HCT116 (cell line): ENCODE measurements at regions not wholly inside any gene's neighbourhood (a gene's known extent, or its start where the extent isn't known, plus 50 kb on each side); places are given as distances from the start of the nearest gene placed in this dataset.

ENCODE experiments used
- ATF3 ChIP-seq: IDR thresholded peaks from 2 replicates; pipeline ENCODE4 v1.6.1; 2012
- CTCF ChIP-seq, 3 experiments: fragments of 200-600 bp in 1 of 3; sonication (generic) in 1 of 3; IDR thresholded peaks in 2 of 3; conservative IDR thresholded peaks in 1 of 3; 2 replicates each; pipeline ENCODE4 v1.5.1; 2012 to 2017; ENCODE audit warnings: low read depth in 2 of 3, low read length in 2 of 3, antibody characterized with exemption in 1 of 3, borderline replicate concordance in 1 of 3, control low read depth in 1 of 3, mild to moderate bottlenecking in 1 of 3, mixed read lengths in 1 of 3, mixed run types in 1 of 3, moderate library complexity in 1 of 3; ENCODE audit not compliant: insufficient read depth in 1 of 3
- EZH2phosphoT487 ChIP-seq: fragments of 200-600 bp; IDR thresholded peaks from 2 replicates; pipeline ENCODE4 v1.6.1; 2018; ENCODE audit warnings: antibody characterized with exemption, borderline replicate concordance
- POLR2A ChIP-seq: IDR thresholded peaks from 2 replicates; pipeline ENCODE4 v1.7.0; 2011; ENCODE audit warnings: borderline replicate concordance; ENCODE audit not compliant: insufficient read depth, insufficient read length; ENCODE audit errors: extremely low read depth
- POLR2AphosphoS5 ChIP-seq: IDR thresholded peaks from 2 replicates; pipeline ENCODE4 v1.6.1; 2011; ENCODE audit warnings: mild to moderate bottlenecking, low read depth, low read length, moderate library complexity
- RAD21 ChIP-seq: IDR thresholded peaks from 2 replicates; pipeline ENCODE4 v1.6.1; 2012; ENCODE audit warnings: low read depth, mild to moderate bottlenecking
- TCF7L2 ChIP-seq: IDR thresholded peaks from 2 replicates; pipeline ENCODE4 v1.7.0; 2011; ENCODE audit warnings: borderline replicate concordance, inconsistent platforms; ENCODE audit not compliant: insufficient read depth, insufficient read length; ENCODE audit errors: extremely low read depth
- YY1 ChIP-seq: IDR thresholded peaks from 2 replicates; pipeline ENCODE4 v1.6.1; 2011; ENCODE audit warnings: low read length, low read depth, moderate library complexity, mild to moderate bottlenecking; ENCODE audit not compliant: insufficient replicate concordance; ENCODE audit errors: extremely low read depth
- ZBTB33 ChIP-seq: IDR thresholded peaks from 2 replicates; pipeline ENCODE4 v1.6.1; 2011; ENCODE audit warnings: mild to moderate bottlenecking, low read length, moderate library complexity; ENCODE audit not compliant: insufficient replicate concordance; ENCODE audit errors: extremely low read depth

DNA sequence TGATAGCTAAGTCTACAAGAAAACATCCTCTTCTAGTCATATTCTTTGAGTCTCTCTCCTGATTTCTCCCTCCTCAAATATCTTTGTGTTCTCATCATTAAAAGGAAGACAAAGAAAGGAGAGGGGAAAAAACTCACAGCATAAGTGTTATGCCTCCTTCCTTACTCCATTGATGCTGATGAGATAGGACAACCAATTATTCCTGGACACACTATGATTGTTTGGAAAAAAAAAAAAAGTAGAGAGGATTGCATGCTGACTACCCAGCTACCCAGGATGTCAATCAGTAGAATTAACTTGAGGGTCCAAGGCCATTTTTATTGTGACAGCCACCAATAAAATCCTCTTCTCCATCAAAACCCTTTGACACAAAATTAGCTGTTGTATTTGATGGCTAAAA, 299.1 kb upstream of the CDH8 start:
- TF ChIP-seq CTCF (IDR thresholded peaks at IDR 0.05 in 2 of 3, conservative IDR thresholded peaks at IDR 0.05 in 1 of 3; ENCODE audit: borderline replicate concordance in 1 of 3, insufficient read depth in 1 of 3, low read depth in 2 of 3, low read length in 2 of 3) (no peak), ATF3 (no peak), TCF7L2 (no peak), RAD21 (no peak), EZH2phosphoT487 (no peak), POLR2AphosphoS5 (no peak), YY1 (no peak), POLR2A (no peak), ZBTB33 (no peak)
